ENCODE measurements at regions not wholly inside any gene's neighbourhood (a gene's known extent, or its start where the extent isn't known, plus 50 kb on each side); places are given as distances from the start of the nearest gene placed in this dataset.

- DNase-seq (ENCODE audit: low read depth in 1 of 2, low spot score in 1 of 2): no peak
- Histone ChIP-seq H3K27ac (replicated peaks) (peak overlapping the region; percentile 61), H3K27me3 (ENCODE audit: insufficient read depth, poor library complexity, severe bottlenecking) (no peaks in the 10 kb centered on the region), H3K4me3 (replicated peaks; ENCODE audit: insufficient read depth, low read length) (no peak overlapping the region)
- TF ChIP-seq REST (IDR thresholded peaks at IDR 0.05; ENCODE audit: insufficient replicate concordance, low read depth) (no peak), CTCF (IDR thresholded peaks at IDR 0.05; ENCODE audit: insufficient read depth, low read length) (no peak), POLR2AphosphoS5 (IDR thresholded peaks at IDR 0.05; ENCODE audit: low read depth) (no peak), SPI1 (IDR thresholded peaks at IDR 0.05; ENCODE audit: borderline replicate concordance, low read depth) (0 out of 2 replicates have a peak, but pooled peaks have one; percentile 32), GABPA (IDR thresholded peaks at IDR 0.05; ENCODE audit: low read depth) (no peak)
Observed at GRCh38 chr12:126512916-126513913, 1448.0 kb downstream of the AACS start.

- H3K4me3 ChIP-seq (replicated peaks; ENCODE audit: insufficient read depth, low read length): no peak overlapping the region
- H3K27ac ChIP-seq (replicated peaks): no peak overlapping the region
- TF ChIP-seq REST (IDR thresholded peaks at IDR 0.05; ENCODE audit: insufficient replicate concordance, low read depth) (no peak), GABPA (IDR thresholded peaks at IDR 0.05; ENCODE audit: low read depth) (no peak), POLR2AphosphoS5 (IDR thresholded peaks at IDR 0.05; ENCODE audit: low read depth) (no peak), SPI1 (IDR thresholded peaks at IDR 0.05; ENCODE audit: borderline replicate concordance, low read depth) (no peak), CTCF (IDR thresholded peaks at IDR 0.05; ENCODE audit: insufficient read depth, low read length) (no peak)
- H3K27me3 ChIP-seq (ENCODE audit: insufficient read depth, poor library complexity, severe bottlenecking): no peaks in the 10 kb centered on the region
- no peak for DNase-seq (ENCODE audit: low read depth in 1 of 2, low spot score in 1 of 2)
Observed at GRCh38 chr12:126518596-126519200, 1453.5 kb downstream of the AACS start.

DNA sequence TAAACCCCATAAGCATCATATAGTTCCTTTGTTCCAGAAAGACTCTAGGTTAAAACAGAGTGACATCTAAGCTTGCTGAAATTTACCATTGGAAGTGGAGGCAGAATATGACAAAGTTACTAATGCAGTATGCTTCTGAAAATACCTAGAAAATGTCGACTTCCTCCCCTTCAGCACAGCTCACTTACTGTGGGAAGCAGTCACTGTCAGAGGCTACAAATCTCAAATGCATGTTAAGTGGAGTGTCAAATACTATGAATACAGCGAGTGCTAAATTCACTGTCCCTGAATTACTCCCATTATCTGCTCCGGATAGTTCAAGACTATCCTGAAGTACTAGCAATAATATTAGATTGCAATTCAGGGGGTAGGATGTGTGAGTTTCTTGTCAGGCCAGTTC lies 1454.6 kb downstream of the AACS start:
- no peak for DNase-seq (ENCODE audit: low read depth in 1 of 2, low spot score in 1 of 2)
- H3K27ac ChIP-seq (replicated peaks): no peak overlapping the region
- H3K27me3 ChIP-seq (ENCODE audit: insufficient read depth, poor library complexity, severe bottlenecking): no peaks in the 10 kb centered on the region
- no peak for TF ChIP-seq SPI1 (IDR thresholded peaks at IDR 0.05; ENCODE audit: borderline replicate concordance, low read depth)
- TF ChIP-seq REST (IDR thresholded peaks at IDR 0.05; ENCODE audit: insufficient replicate concordance, low read depth): no peak
- no peak for TF ChIP-seq GABPA (IDR thresholded peaks at IDR 0.05; ENCODE audit: low read depth)
- TF ChIP-seq CTCF (IDR thresholded peaks at IDR 0.05; ENCODE audit: insufficient read depth, low read length): no peak
- TF ChIP-seq POLR2AphosphoS5 (IDR thresholded peaks at IDR 0.05; ENCODE audit: low read depth): no peak
- no peak overlapping the region for H3K4me3 ChIP-seq (replicated peaks; ENCODE audit: insufficient read depth, low read length)

Data from HL-60 (cell line).